A549 (cell line): ENCODE measurements at regions not wholly inside any gene's neighbourhood (a gene's known extent, or its start where the extent isn't known, plus 50 kb on each side); places are given as distances from the start of the nearest gene placed in this dataset.

Experiments
- ATAC-seq, 2 experiments: fragments of 200-7000 bp in 1 of 2; fragments of >200 bp in 1 of 2; cut with Nextera tagmentation in 1 of 2; cut with Tn5 transposase in 1 of 2; 3 replicates each; pipeline versions ENCODE4 v1.8.0 to v1.9.1; 2018 to 2020; ENCODE audit warnings: mild to moderate bottlenecking in 1 of 2, moderate library complexity in 1 of 2
- CTCF ChIA-PET: fragments of 300-600 bp; sonication (Branson Sonifier 250); formaldehyde crosslinking; extraction: SDS; loops from one replicate; lab custom pipeline; 2021; ENCODE audit warnings: antibody characterized with exemption, inconsistent platforms; lab: Yijun Ruan, JAX
- POLR2A ChIA-PET: fragments of 350-600 bp; formaldehyde crosslinking; extraction: SDS; loops from one replicate; lab custom pipeline; 2021; ENCODE audit warnings: antibody characterized with exemption, inconsistent platforms; lab: Yijun Ruan, JAX
- DNase-seq, 2 experiments: peaks; one replicate each; pipeline versions ENCODE4 v3.0.0 to v3.0.0-alpha.2; 2011 to 2016; ENCODE audit warnings: low read depth in 1 of 2, low spot score in 1 of 2
- FAIRE-seq: peaks from 2 replicates; lab custom pipeline; 2011; peaks lifted over from hg19 to GRCh38; lab: Jason Lieb, UNC
- H3K27ac ChIP-seq, 2 experiments: fragments of >200 bp; sonication (Bioruptor Twin); formaldehyde crosslinking; 3 replicates each; pipeline ENCODE4 v1.5.1; 2016 to 2017
- H3K4me1 ChIP-seq: fragments of >200 bp; sonication (Bioruptor Twin); formaldehyde crosslinking; 3 replicates; pipeline ENCODE4 v1.6.1; 2016
- H3K4me2 ChIP-seq: fragments of >200 bp; sonication (Bioruptor Twin); formaldehyde crosslinking; 3 replicates; pipeline ENCODE4 v1.6.1; 2016
- H3K4me3 ChIP-seq: fragments of >200 bp; sonication (Bioruptor Twin); formaldehyde crosslinking; 3 replicates; pipeline ENCODE4 v1.5.1; 2016
- H3K9me3 ChIP-seq: fragments of >200 bp; sonication (Bioruptor Twin); formaldehyde crosslinking; 3 replicates; pipeline ENCODE4 v1.6.1; 2016
- BHLHE40 ChIP-seq: IDR thresholded peaks from 2 replicates; pipeline ENCODE4 v1.6.1; 2012; ENCODE audit warnings: low read depth, low read length, inconsistent platforms
- CEBPB ChIP-seq, 2 experiments: fragments of >200 bp in 1 of 2; sonication (Bioruptor Twin) in 1 of 2; formaldehyde crosslinking in 1 of 2; IDR thresholded peaks; 2 replicates each; pipeline ENCODE4 v1.6.1; 2012 to 2016
- E2F6 ChIP-seq: IDR thresholded peaks from 2 replicates; pipeline ENCODE4 v1.6.1; 2012; ENCODE audit warnings: low read depth, borderline replicate concordance
- ELK1 ChIP-seq: fragments of 150-350 bp; IDR thresholded peaks from 2 replicates; pipeline ENCODE4 v1.6.1; 2014; ENCODE audit warnings: low read depth, mild to moderate bottlenecking, low read length
- EP300 ChIP-seq, 2 experiments: fragments of >200 bp; sonication (Bioruptor Twin); formaldehyde crosslinking; IDR thresholded peaks; 2 replicates in 1 of 2; 3 replicates in 1 of 2; pipeline ENCODE4 v1.6.1; 2016 to 2017
- HDAC2 ChIP-seq: fragments of 200-600 bp; sonication (generic); IDR thresholded peaks from 2 replicates; pipeline ENCODE4 v1.6.1; 2016
- HEYL ChIP-seq: fragments of 250-450 bp; sonication (Bioruptor Pico); IDR thresholded peaks from 2 replicates; pipeline ENCODE4 v1.8.0; 2021; ENCODE audit warnings: mild to moderate bottlenecking, moderate library complexity
- HMGXB4 ChIP-seq: fragments of 250-450 bp; sonication (Bioruptor Pico); IDR thresholded peaks from 2 replicates; pipeline ENCODE4 v1.5.0; 2021; ENCODE audit warnings: mild to moderate bottlenecking, moderate library complexity, borderline replicate concordance
- HOXA7 ChIP-seq: fragments of 250-450 bp; sonication (Bioruptor Pico); IDR thresholded peaks from 2 replicates; pipeline ENCODE4 v1.5.0; 2020; ENCODE audit warnings: mild to moderate bottlenecking, moderate library complexity
- HOXB13 ChIP-seq: fragments of 250-450 bp; sonication (Bioruptor Pico); IDR thresholded peaks from 2 replicates; pipeline ENCODE4 v1.5.0; 2020; ENCODE audit warnings: low read depth, mild to moderate bottlenecking, moderate library complexity
- KDM1A ChIP-seq: fragments of 200-600 bp; sonication (generic); IDR thresholded peaks from 2 replicates; pipeline ENCODE4 v1.6.1; 2016; ENCODE audit warnings: low read depth, mild to moderate bottlenecking
- KDM5A ChIP-seq: fragments of 200-600 bp; sonication (generic); IDR thresholded peaks from 2 replicates; pipeline ENCODE4 v1.6.1; 2016; ENCODE audit warnings: antibody characterized with exemption, mild to moderate bottlenecking
- MAFK ChIP-seq: fragments of 450-650 bp; IDR thresholded peaks from 2 replicates; pipeline ENCODE4 v1.6.1; 2014; ENCODE audit not compliant: partially characterized antibody
- MAZ ChIP-seq: fragments of 150-350 bp; IDR thresholded peaks from 2 replicates; pipeline ENCODE4 v1.6.1; 2014; ENCODE audit warnings: antibody characterized with exemption, low read depth, low read length, borderline replicate concordance
- PBX3 ChIP-seq: IDR thresholded peaks from 2 replicates; pipeline ENCODE4 v1.6.1; 2012
- POLR2A ChIP-seq: IDR thresholded peaks from 2 replicates; pipeline ENCODE4 v1.6.1; 2012; ENCODE audit warnings: mild to moderate bottlenecking, low read length
- RARB ChIP-seq: fragments of 250-450 bp; sonication (Bioruptor Pico); IDR thresholded peaks from 2 replicates; pipeline ENCODE4 v1.8.0; 2021; ENCODE audit warnings: mild to moderate bottlenecking, moderate library complexity
- USF2 ChIP-seq: fragments of 450-650 bp; IDR thresholded peaks from 2 replicates; pipeline ENCODE4 v1.6.1; 2014; ENCODE audit warnings: antibody characterized with exemption
- ZFP36 ChIP-seq: fragments of 450-650 bp; IDR thresholded peaks from 2 replicates; pipeline ENCODE4 v1.6.1; 2014; ENCODE audit warnings: borderline replicate concordance; ENCODE audit not compliant: partially characterized antibody
- WGBS: methylation state at CpG from one replicate; pipeline ENCODE4 v1.1.6; 2017; ENCODE audit errors: missing lambda C conversion rate; 5-methylcytosine and 5-hydroxymethylcytosine counted together
- TF ChIP-seq, protein P1 (sequence below): fragments of >200 bp; sonication (Bioruptor Twin); formaldehyde crosslinking; IDR thresholded peaks from 2 replicates; pipeline ENCODE4 v1.6.1; 2016
- TF ChIP-seq, protein P2 (sequence below): fragments of 250-450 bp; sonication (Bioruptor Pico); IDR thresholded peaks from 2 replicates; pipeline ENCODE4 v1.5.0; 2020; ENCODE audit warnings: low read depth, mild to moderate bottlenecking, moderate library complexity

DNA sequence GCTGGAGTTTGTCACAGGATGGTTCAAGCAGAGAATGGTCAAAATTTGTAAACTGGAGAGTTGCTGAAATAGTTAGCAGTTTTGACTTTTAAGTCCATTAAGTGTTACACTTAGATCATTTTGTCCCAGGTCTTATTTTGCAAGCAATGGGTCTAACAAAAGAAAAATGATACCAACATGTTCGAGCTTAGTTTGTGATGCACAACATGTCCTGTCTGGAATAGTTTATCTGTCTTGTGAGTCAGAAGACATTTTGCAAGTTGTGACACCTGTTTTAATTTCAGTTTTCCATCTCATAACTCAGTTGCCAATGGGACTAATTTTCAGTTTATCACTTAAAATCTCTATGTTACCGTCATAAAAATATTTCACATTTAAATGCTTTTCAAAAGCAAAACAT lies 929.8 kb downstream of the CDH18 start:
- peak; percentile 91 for FAIRE-seq
- CTCF ChIA-PET: no interaction called here
- 40% methylated on average over 2 of the region's 2 CpGs for WGBS

DNA sequence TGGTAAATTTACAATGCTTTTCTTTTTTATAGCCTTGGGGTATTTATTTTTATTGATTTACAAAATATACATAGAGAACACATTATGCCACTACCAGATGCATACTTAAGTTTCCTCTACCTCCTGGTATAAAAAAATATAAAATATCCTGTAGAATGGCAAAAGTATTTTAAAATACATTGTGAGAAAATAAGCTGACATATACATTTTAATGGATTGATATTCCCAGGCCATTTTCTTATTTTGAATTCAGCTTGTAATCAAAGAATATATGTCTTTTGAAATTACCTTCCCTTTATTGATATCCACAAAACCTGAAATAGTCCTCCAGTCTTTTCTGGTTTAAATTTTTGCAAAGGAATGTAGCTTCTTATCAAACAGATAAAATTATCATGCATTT lies 923.9 kb downstream of the CDH18 start:
- TF ChIP-seq PBX3 (no peak), KDM5A (no peak), MAFK (peak; percentile 53)
- TF ChIP-seq, protein P1, sequence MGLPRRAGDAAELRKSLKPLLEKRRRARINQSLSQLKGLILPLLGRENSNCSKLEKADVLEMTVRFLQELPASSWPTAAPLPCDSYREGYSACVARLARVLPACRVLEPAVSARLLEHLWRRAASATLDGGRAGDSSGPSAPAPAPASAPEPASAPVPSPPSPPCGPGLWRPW: no peak
- TF ChIP-seq, all 56 proteins: peak for 1
- Histone ChIP-seq H3K4me3 (no peak overlapping the region), H3K27ac (no peak overlapping the region), H3K9me3 (no peaks in the 10 kb centered on the region), H3K4me1 (no peaks in the 10 kb centered on the region), H3K4me2 (no peak overlapping the region)
- FAIRE-seq (no peak), ATAC-seq (no peak), DNase-seq (no peak)
- POLR2A ChIA-PET: no interaction called here
- CTCF ChIA-PET: no interaction called here

More for the DNA sequence above, 929.8 kb downstream of the CDH18 start:
- TF ChIP-seq RARB (no peak), BHLHE40 (no peak), HOXB13 (CRISPR knock-in tag) (no peak), HMGXB4 (CRISPR knock-in tag) (no peak), CEBPB (IDR thresholded peaks at IDR 0.05) (no peak), KDM1A (no peak), MAFK (no peak), HEYL (CRISPR knock-in tag) (no peak), EP300 (IDR thresholded peaks at IDR 0.05) (no peak), E2F6 (no peak), POLR2A (no peak), USF2 (no peak), HDAC2 (no peak), HOXA7 (CRISPR knock-in tag) (no peak), MAZ (no peak), ELK1 (no peak), ZFP36 (no peak)
- TF ChIP-seq, protein P2, sequence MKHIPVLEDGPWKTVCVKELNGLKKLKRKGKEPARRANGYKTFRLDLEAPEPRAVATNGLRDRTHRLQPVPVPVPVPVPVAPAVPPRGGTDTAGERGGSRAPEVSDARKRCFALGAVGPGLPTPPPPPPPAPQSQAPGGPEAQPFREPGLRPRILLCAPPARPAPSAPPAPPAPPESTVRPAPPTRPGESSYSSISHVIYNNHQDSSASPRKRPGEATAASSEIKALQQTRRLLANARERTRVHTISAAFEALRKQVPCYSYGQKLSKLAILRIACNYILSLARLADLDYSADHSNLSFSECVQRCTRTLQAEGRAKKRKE (CRISPR knock-in tag): no peak
- POLR2A ChIA-PET: no interaction called here
- Histone ChIP-seq H3K9me3 (no peaks in the 10 kb centered on the region), H3K4me2 (no peak overlapping the region), H3K4me3 (no peak overlapping the region), H3K4me1 (no peaks in the 10 kb centered on the region), H3K27ac (no peak overlapping the region)
- ATAC-seq (no peak), DNase-seq (no peak)
